Ectodermal cell (in vitro differentiated cells): ENCODE measurements at regions not wholly inside any gene's neighbourhood (a gene's known extent, or its start where the extent isn't known, plus 50 kb on each side); places are given as distances from the start of the nearest gene placed in this dataset.
"Not testable (repeated sequence)": the region's sequence is repeated elsewhere in the genome, so short reads cannot be mapped to it uniquely, and the experiment has no call there.

Experiments used
- H3K27ac ChIP-seq: 2 replicates; pipeline ENCODE4 v1.7.0; 2013; ENCODE audit warnings: mild to moderate bottlenecking, low read depth, low read length; ENCODE audit not compliant: insufficient read depth, poor library complexity, severe bottlenecking
- H3K27me3 ChIP-seq: 2 replicates; pipeline ENCODE4 v1.7.0; 2013; ENCODE audit warnings: mild to moderate bottlenecking, low read length; ENCODE audit not compliant: insufficient read depth, control insufficient read depth, poor library complexity, severe bottlenecking
- H3K36me3 ChIP-seq: one replicate; pipeline ENCODE4 v1.7.0; 2013; ENCODE audit warnings: low read length; ENCODE audit not compliant: control insufficient read depth, insufficient read depth
- H3K4me1 ChIP-seq: one replicate; pipeline ENCODE4 v1.7.0; 2013; ENCODE audit warnings: low read length; ENCODE audit not compliant: control insufficient read depth, insufficient read depth
- H3K4me3 ChIP-seq: 2 replicates; pipeline ENCODE4 v1.7.0; 2013; ENCODE audit warnings: low read depth, low read length, control low read depth; ENCODE audit not compliant: insufficient read depth
- H3K9me3 ChIP-seq: 2 replicates; pipeline ENCODE4 v1.7.0; 2013; ENCODE audit warnings: mild to moderate bottlenecking, low read length, moderate library complexity; ENCODE audit not compliant: control insufficient read depth
- WGBS, 2 experiments: methylation state at CpG; one replicate each; pipeline ENCODE4 v1.1.7; 2013; ENCODE audit warnings: missing lambda C conversion rate in 2 of 2; 5-methylcytosine and 5-hydroxymethylcytosine counted together

GRCh38 chr3:118146658-118147375, 887.8 kb downstream of the IGSF11 start:
- Histone ChIP-seq H3K36me3 (no peaks in the 10 kb centered on the region), H3K27me3 (no peaks in the 10 kb centered on the region), H3K27ac (no peak overlapping the region), H3K9me3 (no peaks in the 10 kb centered on the region), H3K4me1 (no peaks in the 10 kb centered on the region), H3K4me3 (no peak overlapping the region)
- 98 to 99% methylated on average over 5 to 6 of the region's 6 CpGs for WGBS, 2 experiments

- H3K36me3 ChIP-seq: no peaks in the 10 kb centered on the region
- H3K9me3 ChIP-seq: no peaks in the 10 kb centered on the region
- no peaks in the 10 kb centered on the region for H3K4me1 ChIP-seq
- H3K27me3 ChIP-seq: no peaks in the 10 kb centered on the region
- H3K27ac ChIP-seq: no peak overlapping the region
- no peak overlapping the region for H3K4me3 ChIP-seq
Measured at GRCh38 chr3:118151164-118151563, 883.5 kb downstream of the IGSF11 start.

- not testable (repeated sequence) for H3K27ac ChIP-seq, H3K36me3 ChIP-seq, H3K4me1 ChIP-seq, H3K9me3 ChIP-seq, H3K4me3 ChIP-seq, H3K27me3 ChIP-seq
- 86 to 88% methylated on average over 12 of the region's 12 CpGs for WGBS, 2 experiments
Measured at GRCh38 chr3:118162627-118163588, 871.7 kb downstream of the IGSF11 start.

- no peaks in the 10 kb centered on the region for H3K36me3 ChIP-seq
- H3K4me1 ChIP-seq: no peaks in the 10 kb centered on the region
- H3K4me3 ChIP-seq: no peak overlapping the region
- H3K9me3 ChIP-seq: no peaks in the 10 kb centered on the region
- H3K27me3 ChIP-seq: no peaks in the 10 kb centered on the region
- 89 to 93% methylated on average over 4 of the region's 4 CpGs for WGBS, 2 experiments
- H3K27ac ChIP-seq: no peak overlapping the region
Measured at GRCh38 chr3:118165413-118165812, 869.2 kb downstream of the IGSF11 start.

- no peaks in the 10 kb centered on the region for H3K27me3 ChIP-seq
- no peaks in the 10 kb centered on the region for H3K4me1 ChIP-seq
- 94% methylated on average over 2 of the region's 2 CpGs; no CpG with 5 or more reads in 1 of the 2 experiments for WGBS, 2 experiments
- H3K36me3 ChIP-seq: no peaks in the 10 kb centered on the region
- H3K9me3 ChIP-seq: no peaks in the 10 kb centered on the region
- H3K4me3 ChIP-seq: no peak overlapping the region
- no peak overlapping the region for H3K27ac ChIP-seq
Measured at GRCh38 chr3:118167571-118167970, 867.1 kb downstream of the IGSF11 start.

GRCh38 chr3:118168175-118168574, 866.5 kb downstream of the IGSF11 start:
- H3K9me3 ChIP-seq: no peaks in the 10 kb centered on the region
- no peaks in the 10 kb centered on the region for H3K36me3 ChIP-seq
- H3K4me1 ChIP-seq: no peaks in the 10 kb centered on the region
- H3K27ac ChIP-seq: no peak overlapping the region
- 95 to 96% methylated on average over 4 of the region's 4 CpGs for WGBS, 2 experiments
- H3K4me3 ChIP-seq: no peak overlapping the region
- H3K27me3 ChIP-seq: no peaks in the 10 kb centered on the region

GRCh38 chr3:118171236-118171852, 863.3 kb downstream of the IGSF11 start:
- WGBS, 2 experiments: 95 to 96% methylated on average over 35 of the region's 35 CpGs
- H3K27ac ChIP-seq: no peak overlapping the region
- no peaks in the 10 kb centered on the region for H3K9me3 ChIP-seq

GRCh38 chr3:118180853-118181252, 853.8 kb downstream of the IGSF11 start:
- no peaks in the 10 kb centered on the region for H3K4me1 ChIP-seq
- H3K27me3 ChIP-seq: no peaks in the 10 kb centered on the region
- no peaks in the 10 kb centered on the region for H3K9me3 ChIP-seq
- H3K36me3 ChIP-seq: no peaks in the 10 kb centered on the region
- no peak overlapping the region for H3K27ac ChIP-seq
- H3K4me3 ChIP-seq: no peak overlapping the region

More at GRCh38 chr3:118171236-118171852, 863.3 kb downstream of the IGSF11 start:
- H3K4me1 ChIP-seq: no peaks in the 10 kb centered on the region
- no peaks in the 10 kb centered on the region for H3K36me3 ChIP-seq
- no peak overlapping the region for H3K4me3 ChIP-seq
- no peaks in the 10 kb centered on the region for H3K27me3 ChIP-seq

- Histone ChIP-seq H3K4me3 (no peak overlapping the region), H3K4me1 (no peaks in the 10 kb centered on the region), H3K27me3 (no peaks in the 10 kb centered on the region), H3K36me3 (no peaks in the 10 kb centered on the region), H3K9me3 (no peaks in the 10 kb centered on the region), H3K27ac (no peak overlapping the region)
- WGBS, 2 experiments: 83 to 100% methylated on average over 1 of the region's 1 CpG
Measured at GRCh38 chr3:118181274-118181673, 853.4 kb downstream of the IGSF11 start.

GRCh38 chr3:118186051-118186450, 848.6 kb downstream of the IGSF11 start:
- Histone ChIP-seq H3K36me3 (no peaks in the 10 kb centered on the region), H3K4me1 (no peaks in the 10 kb centered on the region), H3K27ac (no peak overlapping the region), H3K9me3 (no peaks in the 10 kb centered on the region), H3K4me3 (no peak overlapping the region), H3K27me3 (no peaks in the 10 kb centered on the region)
- 82 to 88% methylated on average over 3 to 4 of the region's 4 CpGs for WGBS, 2 experiments
